PFSK-1 (cell line): ENCODE measurements at regions not wholly inside any gene's neighbourhood (a gene's known extent, or its start where the extent isn't known, plus 50 kb on each side); places are given as distances from the start of the nearest gene placed in this dataset.

Experiments used
- POLR2AphosphoS5 ChIP-seq: IDR thresholded peaks from 2 replicates; pipeline ENCODE4 v1.6.1; 2012; ENCODE audit warnings: low read depth, mild to moderate bottlenecking, control low read depth, low read length, moderate library complexity
- SIN3A ChIP-seq: IDR thresholded peaks from 2 replicates; pipeline ENCODE4 v1.6.1; 2012; ENCODE audit warnings: mild to moderate bottlenecking, low read length, moderate library complexity, borderline replicate concordance; ENCODE audit not compliant: insufficient read depth
- TAF1 ChIP-seq: IDR thresholded peaks from 2 replicates; pipeline ENCODE4 v1.6.1; 2012; ENCODE audit warnings: low read length, control low read depth, borderline replicate concordance; ENCODE audit not compliant: insufficient read depth

- TF ChIP-seq SIN3A = no peak
- no peak for TF ChIP-seq POLR2AphosphoS5
- TF ChIP-seq TAF1 = no peak
Measured at GRCh38 chr1:31510853-31511789, 65.2 kb upstream of the TINAGL1 start.
